ENCODE measurements at regions not wholly inside any gene's neighbourhood (a gene's known extent, or its start where the extent isn't known, plus 50 kb on each side); places are given as distances from the start of the nearest gene placed in this dataset.

GRCh38 chr21:38905752-38906151 is 100.0 kb downstream of the ETS2 start:
- H3K27me3 Mint-ChIP-seq (ENCODE audit: insufficient read depth, low read depth, poor library complexity): peaks cover 7% of the 10 kb centered on the region
- Histone ChIP-seq H3K36me3 (ENCODE audit: insufficient read depth) (no peaks in the 10 kb centered on the region), H3K4me2 (no peak overlapping the region), H3K27ac (ENCODE audit: low read depth) (no peak overlapping the region), H3K9me2 (ENCODE audit: insufficient read depth) (peaks cover 2% of the 10 kb centered on the region; the same call in 1 of the 2 replicates), H4K20me1 (replicated peaks; ENCODE audit: insufficient read depth) (no peaks in the 10 kb centered on the region), H3K27me3 (ENCODE audit: insufficient read depth) (no peaks in the 10 kb centered on the region), H3K79me2 (replicated peaks; ENCODE audit: insufficient read depth) (no peaks in the 10 kb centered on the region), H2AFZ (peak overlapping the region; percentile 80; the same call in 1 of the 2 replicates), H3F3A (replicated peaks; ENCODE audit: low read depth) (no peaks in the 10 kb centered on the region), H3K4me1 (ENCODE audit: insufficient read depth) (peaks cover 9% of the 10 kb centered on the region), H3K4me3 (no peak overlapping the region)
- ATAC-seq: no peak
- TF ChIP-seq, protein P1, sequence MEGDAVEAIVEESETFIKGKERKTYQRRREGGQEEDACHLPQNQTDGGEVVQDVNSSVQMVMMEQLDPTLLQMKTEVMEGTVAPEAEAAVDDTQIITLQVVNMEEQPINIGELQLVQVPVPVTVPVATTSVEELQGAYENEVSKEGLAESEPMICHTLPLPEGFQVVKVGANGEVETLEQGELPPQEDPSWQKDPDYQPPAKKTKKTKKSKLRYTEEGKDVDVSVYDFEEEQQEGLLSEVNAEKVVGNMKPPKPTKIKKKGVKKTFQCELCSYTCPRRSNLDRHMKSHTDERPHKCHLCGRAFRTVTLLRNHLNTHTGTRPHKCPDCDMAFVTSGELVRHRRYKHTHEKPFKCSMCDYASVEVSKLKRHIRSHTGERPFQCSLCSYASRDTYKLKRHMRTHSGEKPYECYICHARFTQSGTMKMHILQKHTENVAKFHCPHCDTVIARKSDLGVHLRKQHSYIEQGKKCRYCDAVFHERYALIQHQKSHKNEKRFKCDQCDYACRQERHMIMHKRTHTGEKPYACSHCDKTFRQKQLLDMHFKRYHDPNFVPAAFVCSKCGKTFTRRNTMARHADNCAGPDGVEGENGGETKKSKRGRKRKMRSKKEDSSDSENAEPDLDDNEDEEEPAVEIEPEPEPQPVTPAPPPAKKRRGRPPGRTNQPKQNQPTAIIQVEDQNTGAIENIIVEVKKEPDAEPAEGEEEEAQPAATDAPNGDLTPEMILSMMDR (conservative IDR thresholded peaks at IDR 0.05; ENCODE audit: low read depth in 2 of 2): no peak
- TF ChIP-seq EZH2 (IDR thresholded peaks at IDR 0.05; ENCODE audit: low read depth, unreplicated experiment) (no peak), REST (IDR thresholded peaks at IDR 0.05; ENCODE audit: unreplicated experiment) (no peak), NANOG (IDR thresholded peaks at IDR 0.05; ENCODE audit: borderline replicate concordance) (no peak), STAT1 (IDR thresholded peaks at IDR 0.05; ENCODE audit: unreplicated experiment) (no peak), POLR2AphosphoS5 (IDR thresholded peaks at IDR 0.05; ENCODE audit: low read depth) (no peak), ZNF114 (CRISPR knock-in tag; IDR thresholded peaks at IDR 0.05) (no peak), JUNB (IDR thresholded peaks at IDR 0.05; ENCODE audit: unreplicated experiment) (no peak), ZNF331 (CRISPR knock-in tag; IDR thresholded peaks at IDR 0.05; ENCODE audit: low read depth) (no peak), ZNF462 (CRISPR knock-in tag; IDR thresholded peaks at IDR 0.05) (no peak), EZH2phosphoT487 (IDR thresholded peaks at IDR 0.05; ENCODE audit: unreplicated experiment) (no peak), CREB1 (CRISPR knock-in tag; IDR thresholded peaks at IDR 0.05; ENCODE audit: low read depth) (no peak), ETS1 (IDR thresholded peaks at IDR 0.05) (no peak)
- DNase-seq (ENCODE audit: low spot score): no peak
- no peaks in the 10 kb centered on the region; the same call in 1 of the 3 replicates for H3K9me3 Mint-ChIP-seq
- H3K4me1 Mint-ChIP-seq: peaks cover 11% of the 10 kb centered on the region
- peaks cover 5% of the 10 kb centered on the region; the same call in 1 of the 3 replicates for H3K36me3 Mint-ChIP-seq (ENCODE audit: low read depth)
- H3K27ac Mint-ChIP-seq: no peak overlapping the region
- H3K4me3 Mint-ChIP-seq: no peak overlapping the region
